Nephron progenitor cell (in vitro differentiated cells): ENCODE measurements at regions not wholly inside any gene's neighbourhood (a gene's known extent, or its start where the extent isn't known, plus 50 kb on each side); places are given as distances from the start of the nearest gene placed in this dataset.
"Not testable (repeated sequence)": the region's sequence is repeated elsewhere in the genome, so short reads cannot be mapped to it uniquely, and the experiment has no call there.

Experiments used
- DNase-seq: peaks from one replicate; pipeline ENCODE4 v3.0.0; 2021
- H3K27ac Mint-ChIP-seq: 2 replicates; pipeline ENCODE4 v1.8.0; 2021; ENCODE audit warnings: mild to moderate bottlenecking, moderate library complexity, mixed read lengths
- H3K27me3 Mint-ChIP-seq: 2 replicates; pipeline ENCODE4 v1.8.0; 2021; ENCODE audit warnings: mild to moderate bottlenecking, low read depth, mixed read lengths; ENCODE audit not compliant: poor library complexity
- H3K36me3 Mint-ChIP-seq: 2 replicates; pipeline ENCODE4 v1.8.0; 2021; ENCODE audit warnings: low read depth, mixed read lengths
- H3K4me1 Mint-ChIP-seq: 2 replicates; pipeline ENCODE4 v1.8.0; 2021; ENCODE audit warnings: mixed read lengths
- H3K4me3 Mint-ChIP-seq: 2 replicates; pipeline ENCODE4 v1.8.0; 2021; ENCODE audit warnings: mild to moderate bottlenecking, moderate library complexity, mixed read lengths
- H3K9me3 Mint-ChIP-seq: 2 replicates; pipeline ENCODE4 v1.8.0; 2021; ENCODE audit warnings: mild to moderate bottlenecking, moderate library complexity, mixed read lengths
- TF ChIP-seq, protein P1 (sequence below): fragments of 200-600 bp; sonication (generic); IDR thresholded peaks from 2 replicates; pipeline ENCODE4 v1.5.0; 2021; ENCODE audit warnings: antibody characterized with exemption

DNA sequence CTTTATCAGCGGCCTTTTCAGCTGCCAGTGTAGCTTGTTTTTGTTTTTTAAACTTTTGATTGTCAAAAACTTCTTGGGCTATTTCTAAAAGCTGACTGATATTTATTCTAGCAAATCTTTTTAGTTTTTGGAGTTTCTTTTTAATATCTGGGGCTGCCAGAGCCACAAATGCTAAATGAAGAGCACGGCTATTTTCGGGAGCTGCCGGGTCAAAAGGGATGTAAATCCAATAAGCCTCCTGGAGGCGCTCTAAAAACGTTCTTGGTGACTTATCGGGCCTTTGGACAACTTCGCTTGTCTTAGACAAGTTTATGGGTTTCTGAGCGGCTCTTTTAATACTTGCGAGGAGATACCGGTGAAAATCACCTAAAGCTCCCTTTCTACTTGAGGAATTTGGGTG, 166.1 kb upstream of the CCZ1B start:
- peaks cover 23% of the 10 kb centered on the region for H3K9me3 Mint-ChIP-seq
- not testable (repeated sequence) for H3K4me3 Mint-ChIP-seq, H3K27ac Mint-ChIP-seq, H3K27me3 Mint-ChIP-seq, DNase-seq, H3K36me3 Mint-ChIP-seq
- H3K4me1 Mint-ChIP-seq, result peaks cover 26% of the 10 kb centered on the region

DNA sequence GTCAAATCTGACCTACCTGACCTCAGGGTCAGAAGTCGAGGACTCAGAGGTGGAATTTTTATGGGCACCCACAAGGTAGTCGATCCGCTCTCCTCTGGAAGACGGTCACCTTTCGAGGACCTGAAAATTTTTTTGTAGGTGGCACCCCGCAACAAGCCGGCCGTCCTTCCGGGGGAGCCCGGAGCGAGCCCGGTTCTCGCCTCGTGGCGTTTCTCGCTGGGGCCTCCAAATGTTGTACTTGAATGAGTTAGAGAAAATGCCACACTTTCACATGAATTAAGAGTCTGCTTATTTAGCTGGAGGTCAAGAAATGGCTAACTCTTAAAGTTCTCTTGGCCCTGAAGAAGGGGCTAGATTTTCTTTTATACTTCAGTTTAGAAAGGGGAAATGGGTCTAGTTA, 169.0 kb upstream of the CCZ1B start:
- DNase-seq, H3K4me3 Mint-ChIP-seq, H3K36me3 Mint-ChIP-seq, H3K27ac Mint-ChIP-seq, H3K27me3 Mint-ChIP-seq: not testable (repeated sequence)
- Mint-ChIP-seq H3K9me3 (peaks cover 41% of the 10 kb centered on the region), H3K4me1 (peaks cover 26% of the 10 kb centered on the region)

DNA sequence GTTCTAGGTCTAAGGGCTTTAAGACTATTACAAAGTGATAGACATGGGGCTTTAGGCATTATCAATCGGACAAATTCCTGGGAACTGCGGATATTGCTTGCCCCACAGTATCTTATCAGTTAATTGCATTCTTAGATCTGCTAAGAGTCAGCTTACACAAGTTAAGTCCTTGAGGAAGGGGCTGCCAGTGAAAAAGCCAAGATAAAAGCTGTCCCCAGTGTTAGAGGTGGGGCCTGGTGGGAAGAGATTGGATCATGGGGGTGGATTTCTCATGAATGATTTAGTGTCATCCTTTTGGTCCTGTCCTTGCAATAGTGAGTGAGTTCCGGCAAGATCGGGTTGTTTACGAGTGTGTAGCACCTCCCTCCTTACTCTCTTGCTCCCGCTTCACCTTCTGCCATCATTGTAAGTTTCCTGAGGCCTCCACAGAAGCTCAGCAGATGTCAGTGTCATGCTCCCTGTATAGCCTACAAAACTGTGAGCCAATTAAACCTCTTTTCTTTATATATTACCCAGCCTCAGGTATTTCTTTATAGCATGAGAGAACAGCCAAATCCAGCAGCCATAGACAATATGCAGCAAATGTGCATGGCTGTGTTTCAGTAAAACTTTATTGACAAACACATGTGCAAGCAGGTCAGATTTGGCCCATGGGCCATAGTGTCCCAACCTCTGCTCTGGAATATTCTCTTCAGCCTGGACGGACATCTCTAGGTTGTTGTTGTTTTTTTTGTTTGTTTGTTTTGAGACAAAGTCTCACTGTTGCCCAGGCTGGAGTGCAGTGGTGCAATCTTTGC, 169.6 kb upstream of the CCZ1B start:
- not testable (repeated sequence) for H3K4me3 Mint-ChIP-seq, H3K36me3 Mint-ChIP-seq, H3K27me3 Mint-ChIP-seq, H3K27ac Mint-ChIP-seq, DNase-seq
- Mint-ChIP-seq H3K9me3 (peaks cover 47% of the 10 kb centered on the region), H3K4me1 (peaks cover 23% of the 10 kb centered on the region)

DNA sequence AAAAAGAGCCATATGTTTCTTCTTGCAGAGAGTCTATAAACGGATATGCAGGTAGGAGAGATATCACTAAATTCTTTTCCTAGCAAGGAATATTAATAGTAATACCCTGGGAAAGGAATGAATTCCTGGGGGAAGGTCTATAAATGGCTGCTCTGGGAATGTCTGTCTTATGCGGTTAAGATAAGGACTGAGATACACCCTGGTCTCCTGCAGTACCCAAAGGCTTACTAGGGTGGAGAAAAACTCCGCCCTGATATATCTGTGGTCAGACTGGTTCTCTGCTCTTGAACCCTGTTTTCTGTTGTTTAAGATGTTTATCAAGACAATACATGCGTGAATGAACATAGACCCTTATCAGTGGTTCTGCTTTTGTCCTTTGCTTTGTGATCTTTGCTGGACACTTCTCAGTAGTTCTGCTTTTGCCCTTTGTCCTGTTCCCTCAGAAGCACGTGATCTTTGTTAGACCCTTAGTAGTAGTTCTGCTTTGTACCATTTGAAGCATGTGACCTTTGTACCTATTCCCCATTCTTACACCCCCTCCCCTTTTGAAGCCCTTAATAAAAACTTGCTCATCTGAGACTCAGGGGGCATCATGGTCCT, 173.1 kb upstream of the CCZ1B start:
- H3K36me3 Mint-ChIP-seq, H3K27me3 Mint-ChIP-seq, H3K4me1 Mint-ChIP-seq, H3K27ac Mint-ChIP-seq, DNase-seq, H3K4me3 Mint-ChIP-seq: not testable (repeated sequence)
- H3K9me3 Mint-ChIP-seq, result peaks cover 36% of the 10 kb centered on the region

DNA sequence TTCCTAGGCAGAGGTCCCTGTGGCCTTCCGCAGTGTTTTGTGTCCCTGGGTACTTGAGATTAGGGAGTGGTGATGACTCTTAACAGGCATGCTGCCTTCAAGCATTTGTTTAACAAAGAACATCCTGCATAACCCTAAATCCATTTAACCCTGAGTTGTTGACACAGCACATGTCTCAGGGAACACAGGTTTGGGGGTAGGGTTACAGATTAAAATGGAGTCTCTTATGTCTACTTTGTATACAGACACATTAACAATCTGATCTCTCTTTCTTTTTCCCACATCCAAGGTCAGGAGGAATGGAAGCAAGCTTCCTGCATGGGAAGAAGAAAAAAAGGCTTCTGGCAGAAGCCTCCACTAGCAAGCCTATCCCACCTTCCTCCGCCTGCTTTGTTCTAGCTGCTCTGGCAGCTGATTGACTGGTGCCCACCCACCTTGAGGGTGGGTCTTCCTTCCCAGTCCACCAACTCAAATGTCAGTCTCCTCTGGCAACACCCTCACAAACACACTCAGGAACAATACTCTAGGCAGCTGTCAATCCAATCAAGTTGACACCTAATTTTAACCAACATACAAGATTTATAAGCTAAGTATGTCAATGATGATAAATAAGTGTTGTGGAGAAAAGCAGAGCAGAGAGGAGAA, 176.5 kb upstream of the CCZ1B start:
- TF ChIP-seq, protein P1, sequence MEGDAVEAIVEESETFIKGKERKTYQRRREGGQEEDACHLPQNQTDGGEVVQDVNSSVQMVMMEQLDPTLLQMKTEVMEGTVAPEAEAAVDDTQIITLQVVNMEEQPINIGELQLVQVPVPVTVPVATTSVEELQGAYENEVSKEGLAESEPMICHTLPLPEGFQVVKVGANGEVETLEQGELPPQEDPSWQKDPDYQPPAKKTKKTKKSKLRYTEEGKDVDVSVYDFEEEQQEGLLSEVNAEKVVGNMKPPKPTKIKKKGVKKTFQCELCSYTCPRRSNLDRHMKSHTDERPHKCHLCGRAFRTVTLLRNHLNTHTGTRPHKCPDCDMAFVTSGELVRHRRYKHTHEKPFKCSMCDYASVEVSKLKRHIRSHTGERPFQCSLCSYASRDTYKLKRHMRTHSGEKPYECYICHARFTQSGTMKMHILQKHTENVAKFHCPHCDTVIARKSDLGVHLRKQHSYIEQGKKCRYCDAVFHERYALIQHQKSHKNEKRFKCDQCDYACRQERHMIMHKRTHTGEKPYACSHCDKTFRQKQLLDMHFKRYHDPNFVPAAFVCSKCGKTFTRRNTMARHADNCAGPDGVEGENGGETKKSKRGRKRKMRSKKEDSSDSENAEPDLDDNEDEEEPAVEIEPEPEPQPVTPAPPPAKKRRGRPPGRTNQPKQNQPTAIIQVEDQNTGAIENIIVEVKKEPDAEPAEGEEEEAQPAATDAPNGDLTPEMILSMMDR, result no peak
- Mint-ChIP-seq H3K4me3 (no peak overlapping the region), H3K9me3 (peaks cover 24% of the 10 kb centered on the region), H3K36me3 (peaks cover 8% of the 10 kb centered on the region), H3K27me3 (no peaks in the 10 kb centered on the region), H3K27ac (no peak overlapping the region), H3K4me1 (peaks cover 6% of the 10 kb centered on the region)
- no peak for DNase-seq

DNA sequence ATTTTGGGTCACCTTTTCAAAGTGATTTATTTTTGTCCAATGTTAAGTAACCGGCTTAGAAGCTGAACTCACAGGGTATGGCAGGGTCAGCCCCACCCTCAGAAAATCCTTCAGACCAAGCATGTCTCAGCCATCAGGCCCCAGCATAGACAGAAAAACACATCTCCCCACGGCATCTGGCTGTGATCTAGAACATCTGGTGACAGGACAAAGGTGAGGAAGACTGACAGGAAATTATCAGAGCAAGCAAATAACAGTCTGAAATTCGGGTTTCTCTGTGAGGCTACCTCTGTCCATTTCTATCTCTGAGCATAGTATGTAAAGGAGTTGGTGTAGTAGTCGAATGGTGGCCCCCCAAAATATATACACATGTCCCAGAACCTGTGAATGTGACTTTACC, 177.0 kb upstream of the C1GALT1 start:
- Mint-ChIP-seq H3K27me3 (no peaks in the 10 kb centered on the region), H3K4me3 (no peak overlapping the region), H3K27ac (no peak overlapping the region), H3K4me1 (peaks cover 6% of the 10 kb centered on the region), H3K36me3 (no peaks in the 10 kb centered on the region), H3K9me3 (peaks cover 14% of the 10 kb centered on the region)
- TF ChIP-seq, protein P1, result no peak
- no peak for DNase-seq

DNA sequence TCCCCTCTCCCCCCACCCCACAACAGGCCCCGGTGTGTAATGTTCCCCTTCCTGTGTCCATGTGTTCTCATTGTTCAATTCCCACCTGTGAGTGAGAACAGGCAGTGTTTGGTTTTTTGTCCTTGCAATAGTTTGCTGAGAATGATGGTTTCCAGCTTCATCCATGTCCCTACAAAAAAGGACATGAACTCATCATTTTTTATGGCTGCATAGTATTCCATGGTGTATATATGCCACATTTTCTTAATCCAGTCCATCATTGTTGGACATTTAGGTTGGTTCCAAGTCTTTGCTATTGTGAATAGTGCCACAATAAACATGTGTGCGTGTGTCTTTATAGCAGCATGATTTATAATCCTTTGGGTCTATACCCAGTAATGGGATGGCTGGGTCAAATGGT, 176.4 kb upstream of the C1GALT1 start:
- not testable (repeated sequence) for H3K27me3 Mint-ChIP-seq, H3K27ac Mint-ChIP-seq, DNase-seq, H3K4me1 Mint-ChIP-seq, H3K36me3 Mint-ChIP-seq, H3K4me3 Mint-ChIP-seq
- H3K9me3 Mint-ChIP-seq, result peaks cover 13% of the 10 kb centered on the region

DNA sequence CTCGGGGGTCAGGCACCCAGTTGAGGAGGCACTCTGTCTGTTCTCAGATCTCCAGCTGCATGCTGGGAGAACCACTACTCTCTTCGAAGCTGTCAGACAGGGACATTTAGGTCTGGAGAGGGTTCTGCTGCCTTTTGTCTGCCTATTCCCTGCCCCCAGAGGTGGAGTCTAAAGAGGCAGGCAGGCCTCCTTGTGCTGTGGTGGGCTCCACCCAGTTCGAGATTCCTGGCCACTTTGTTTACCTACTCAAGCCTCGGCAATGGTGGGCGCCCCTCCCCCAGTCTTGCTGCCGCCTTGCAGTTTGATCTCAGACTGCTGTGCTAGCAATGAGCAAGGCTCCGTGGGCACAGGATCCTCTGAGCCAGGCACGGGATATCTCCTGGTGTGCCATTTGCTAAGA, 171.1 kb upstream of the C1GALT1 start:
- DNase-seq, H3K4me1 Mint-ChIP-seq, H3K27me3 Mint-ChIP-seq, H3K27ac Mint-ChIP-seq, H3K4me3 Mint-ChIP-seq, H3K36me3 Mint-ChIP-seq: not testable (repeated sequence)
- peaks cover 21% of the 10 kb centered on the region for H3K9me3 Mint-ChIP-seq

DNA sequence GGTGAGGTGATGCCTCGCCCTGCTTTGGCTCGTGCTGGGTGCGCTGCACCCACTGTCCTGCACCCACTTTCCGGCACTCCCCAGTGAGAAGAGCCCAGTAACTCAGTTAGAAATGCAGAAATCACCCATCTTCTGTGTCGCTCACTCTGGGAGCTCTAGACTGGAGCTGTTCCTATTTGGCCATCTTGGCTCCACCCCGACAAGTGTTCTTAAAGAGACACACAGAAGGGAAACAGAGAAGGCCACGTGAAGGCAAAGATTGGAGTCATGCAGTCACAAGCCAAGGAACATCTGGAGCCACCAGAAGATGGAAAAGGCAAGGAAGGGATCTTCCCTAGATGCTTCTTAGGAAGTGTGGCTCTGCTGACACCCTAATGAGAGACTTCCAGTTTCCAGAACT, 170.6 kb upstream of the C1GALT1 start:
- peaks cover 21% of the 10 kb centered on the region for H3K9me3 Mint-ChIP-seq

More for the DNA sequence above, 170.6 kb upstream of the C1GALT1 start:
- H3K4me1 Mint-ChIP-seq, DNase-seq, H3K27me3 Mint-ChIP-seq, H3K27ac Mint-ChIP-seq, H3K36me3 Mint-ChIP-seq, H3K4me3 Mint-ChIP-seq: not testable (repeated sequence)
